ENCODE measurements at regions not wholly inside any gene's neighbourhood (a gene's known extent, or its start where the extent isn't known, plus 50 kb on each side); places are given as distances from the start of the nearest gene placed in this dataset.
"Not testable (repeated sequence)": the region's sequence is repeated elsewhere in the genome, so short reads cannot be mapped to it uniquely, and the experiment has no call there.

- not testable (repeated sequence) for H3K4me1 ChIP-seq (ENCODE audit: control insufficient read depth, insufficient read depth, low read length, poor library complexity, severe bottlenecking); H3K4me3 ChIP-seq (ENCODE audit: extremely low read depth, insufficient read depth, low read length, poor library complexity, severe bottlenecking); H3K27ac ChIP-seq (ENCODE audit: low read depth, low read length, severe bottlenecking); H3K9me3 ChIP-seq (ENCODE audit: control insufficient read depth, low read length); H3K36me3 ChIP-seq (ENCODE audit: control insufficient read depth, insufficient read depth, low read length)
- WGBS, 2 experiments (ENCODE audit: insufficient coverage in 2 of 2) = 90 to 92% methylated on average over 6 of the region's 7 CpGs
Observed at GRCh38 chr1:228796945-228797344, 61.7 kb downstream of the RHOU start.

GRCh38 chr1:228798035-228798434, 62.8 kb downstream of the RHOU start:
- 78 to 86% methylated on average over 2 of the region's 2 CpGs for WGBS, 2 experiments (ENCODE audit: insufficient coverage in 2 of 2)
- Histone ChIP-seq H3K27ac (ENCODE audit: low read depth, low read length, severe bottlenecking) (no peak overlapping the region), H3K36me3 (ENCODE audit: control insufficient read depth, insufficient read depth, low read length) (no peaks in the 10 kb centered on the region), H3K4me3 (ENCODE audit: extremely low read depth, insufficient read depth, low read length, poor library complexity, severe bottlenecking) (no peak overlapping the region), H3K9me3 (ENCODE audit: control insufficient read depth, low read length) (no peaks in the 10 kb centered on the region), H3K4me1 (ENCODE audit: control insufficient read depth, insufficient read depth, low read length, poor library complexity, severe bottlenecking) (no peaks in the 10 kb centered on the region)

- no peak overlapping the region for H3K27ac ChIP-seq (ENCODE audit: low read depth, low read length, severe bottlenecking)
- H3K4me3 ChIP-seq (ENCODE audit: extremely low read depth, insufficient read depth, low read length, poor library complexity, severe bottlenecking) = no peak overlapping the region
- no peaks in the 10 kb centered on the region for H3K36me3 ChIP-seq (ENCODE audit: control insufficient read depth, insufficient read depth, low read length)
- no peaks in the 10 kb centered on the region for H3K4me1 ChIP-seq (ENCODE audit: control insufficient read depth, insufficient read depth, low read length, poor library complexity, severe bottlenecking)
- 85 to 87% methylated on average over 2 to 3 of the region's 5 CpGs for WGBS, 2 experiments (ENCODE audit: insufficient coverage in 2 of 2)
- H3K9me3 ChIP-seq (ENCODE audit: control insufficient read depth, low read length) = no peaks in the 10 kb centered on the region
Observed at GRCh38 chr1:228798548-228798947, 63.3 kb downstream of the RHOU start.

GRCh38 chr1:228799924-228800323, 64.6 kb downstream of the RHOU start:
- H3K4me1 ChIP-seq (ENCODE audit: control insufficient read depth, insufficient read depth, low read length, poor library complexity, severe bottlenecking) = no peaks in the 10 kb centered on the region
- 67% methylated on average over 1 of the region's 3 CpGs; no CpG with 5 or more reads in 1 of the 2 experiments for WGBS, 2 experiments (ENCODE audit: insufficient coverage in 2 of 2)
- no peak overlapping the region for H3K4me3 ChIP-seq (ENCODE audit: extremely low read depth, insufficient read depth, low read length, poor library complexity, severe bottlenecking)
- H3K36me3 ChIP-seq (ENCODE audit: control insufficient read depth, insufficient read depth, low read length) = no peaks in the 10 kb centered on the region
- no peaks in the 10 kb centered on the region for H3K9me3 ChIP-seq (ENCODE audit: control insufficient read depth, low read length)
- no peak overlapping the region for H3K27ac ChIP-seq (ENCODE audit: low read depth, low read length, severe bottlenecking)

GRCh38 chr1:228801068-228801467, 65.8 kb downstream of the RHOU start:
- H3K4me3 ChIP-seq (ENCODE audit: extremely low read depth, insufficient read depth, low read length, poor library complexity, severe bottlenecking) = no peak overlapping the region
- H3K4me1 ChIP-seq (ENCODE audit: control insufficient read depth, insufficient read depth, low read length, poor library complexity, severe bottlenecking) = no peaks in the 10 kb centered on the region
- H3K27ac ChIP-seq (ENCODE audit: low read depth, low read length, severe bottlenecking) = no peak overlapping the region
- no peaks in the 10 kb centered on the region for H3K9me3 ChIP-seq (ENCODE audit: control insufficient read depth, low read length)
- no peaks in the 10 kb centered on the region for H3K36me3 ChIP-seq (ENCODE audit: control insufficient read depth, insufficient read depth, low read length)

GRCh38 chr1:228802386-228803220, 67.3 kb downstream of the RHOU start:
- H3K4me1 ChIP-seq (ENCODE audit: control insufficient read depth, insufficient read depth, low read length, poor library complexity, severe bottlenecking) = no peaks in the 10 kb centered on the region
- H3K36me3 ChIP-seq (ENCODE audit: control insufficient read depth, insufficient read depth, low read length) = no peaks in the 10 kb centered on the region
- no peak overlapping the region for H3K4me3 ChIP-seq (ENCODE audit: extremely low read depth, insufficient read depth, low read length, poor library complexity, severe bottlenecking)
- H3K9me3 ChIP-seq (ENCODE audit: control insufficient read depth, low read length) = no peaks in the 10 kb centered on the region
- H3K27ac ChIP-seq (ENCODE audit: low read depth, low read length, severe bottlenecking) = no peak overlapping the region
- WGBS, 2 experiments (ENCODE audit: insufficient coverage in 2 of 2) = 96 to 97% methylated on average over 10 of the region's 11 CpGs

GRCh38 chr1:228803421-228803820, 68.1 kb downstream of the RHOU start:
- H3K27ac ChIP-seq (ENCODE audit: low read depth, low read length, severe bottlenecking) = no peak overlapping the region
- H3K36me3 ChIP-seq (ENCODE audit: control insufficient read depth, insufficient read depth, low read length) = no peaks in the 10 kb centered on the region
- no peaks in the 10 kb centered on the region for H3K4me1 ChIP-seq (ENCODE audit: control insufficient read depth, insufficient read depth, low read length, poor library complexity, severe bottlenecking)
- 91 to 97% methylated on average over 3 of the region's 6 CpGs for WGBS, 2 experiments (ENCODE audit: insufficient coverage in 2 of 2)
- no peaks in the 10 kb centered on the region for H3K9me3 ChIP-seq (ENCODE audit: control insufficient read depth, low read length)
- H3K4me3 ChIP-seq (ENCODE audit: extremely low read depth, insufficient read depth, low read length, poor library complexity, severe bottlenecking) = no peak overlapping the region

- H3K4me1 ChIP-seq (ENCODE audit: control insufficient read depth, insufficient read depth, low read length, poor library complexity, severe bottlenecking) = no peaks in the 10 kb centered on the region
- no peaks in the 10 kb centered on the region for H3K36me3 ChIP-seq (ENCODE audit: control insufficient read depth, insufficient read depth, low read length)
- H3K27ac ChIP-seq (ENCODE audit: low read depth, low read length, severe bottlenecking) = no peak overlapping the region
- no peaks in the 10 kb centered on the region for H3K9me3 ChIP-seq (ENCODE audit: control insufficient read depth, low read length)
- H3K4me3 ChIP-seq (ENCODE audit: extremely low read depth, insufficient read depth, low read length, poor library complexity, severe bottlenecking) = no peak overlapping the region
- no CpG with 5 or more reads among the region's 1 CpG for WGBS, 2 experiments (ENCODE audit: insufficient coverage in 2 of 2)
Observed at GRCh38 chr1:228804173-228804572, 68.9 kb downstream of the RHOU start.

GRCh38 chr1:228804640-228805413, 69.5 kb downstream of the RHOU start:
- WGBS, 2 experiments (ENCODE audit: insufficient coverage in 2 of 2) = 46 to 47% methylated on average over 11 of the region's 11 CpGs
- H3K36me3 ChIP-seq (ENCODE audit: control insufficient read depth, insufficient read depth, low read length) = no peaks in the 10 kb centered on the region
- no peaks in the 10 kb centered on the region for H3K4me1 ChIP-seq (ENCODE audit: control insufficient read depth, insufficient read depth, low read length, poor library complexity, severe bottlenecking)
- no peaks in the 10 kb centered on the region for H3K9me3 ChIP-seq (ENCODE audit: control insufficient read depth, low read length)
- no peak overlapping the region for H3K27ac ChIP-seq (ENCODE audit: low read depth, low read length, severe bottlenecking)
- no peak overlapping the region for H3K4me3 ChIP-seq (ENCODE audit: extremely low read depth, insufficient read depth, low read length, poor library complexity, severe bottlenecking)

GRCh38 chr1:228807904-228808605, 72.8 kb downstream of the RHOU start:
- H3K9me3 ChIP-seq (ENCODE audit: control insufficient read depth, low read length) = no peaks in the 10 kb centered on the region
- H3K4me1 ChIP-seq (ENCODE audit: control insufficient read depth, insufficient read depth, low read length, poor library complexity, severe bottlenecking) = no peaks in the 10 kb centered on the region
- H3K27ac ChIP-seq (ENCODE audit: low read depth, low read length, severe bottlenecking) = no peak overlapping the region
- WGBS, 2 experiments (ENCODE audit: insufficient coverage in 2 of 2) = 80 to 86% methylated on average over 5 to 6 of the region's 7 CpGs
- H3K4me3 ChIP-seq (ENCODE audit: extremely low read depth, insufficient read depth, low read length, poor library complexity, severe bottlenecking) = no peak overlapping the region
- H3K36me3 ChIP-seq (ENCODE audit: control insufficient read depth, insufficient read depth, low read length) = no peaks in the 10 kb centered on the region

Measured in mesodermal cell (in vitro differentiated cells).